GM19395 (cell line): ENCODE measurements at regions not wholly inside any gene's neighbourhood (a gene's known extent, or its start where the extent isn't known, plus 50 kb on each side); places are given as distances from the start of the nearest gene placed in this dataset.

ENCODE experiments used
- ATAC-seq: cut with Tn5 transposase; IDR thresholded peaks from one replicate; pipeline ENCODE4 v1.9.1; 2021; ENCODE audit warnings: mild to moderate bottlenecking, moderate library complexity; ENCODE audit not compliant: unreplicated experiment

GRCh38 chr11:115963156-115963555 lies 458.9 kb upstream of the CADM1 start:
- ATAC-seq = no peak

GRCh38 chr11:115961159-115962003 lies 457.2 kb upstream of the CADM1 start:
- ATAC-seq = no peak

- no peak for ATAC-seq
Observed at GRCh38 chr11:115959081-115959486, 454.9 kb upstream of the CADM1 start.

GRCh38 chr11:115958089-115959000 lies 454.1 kb upstream of the CADM1 start:
- ATAC-seq = no peak

GRCh38 chr11:115955803-115956202 lies 451.6 kb upstream of the CADM1 start:
- ATAC-seq = no peak

- ATAC-seq = no peak
Observed at GRCh38 chr11:115950660-115951059, 446.4 kb upstream of the CADM1 start.

- ATAC-seq = no peak
Observed at GRCh38 chr11:115944596-115944995, 440.4 kb upstream of the CADM1 start.

GRCh38 chr11:115942011-115942410 lies 437.8 kb upstream of the CADM1 start:
- ATAC-seq = no peak

- no peak for ATAC-seq
Observed at GRCh38 chr11:115941481-115941993, 437.3 kb upstream of the CADM1 start.

- ATAC-seq = no peak
Observed at GRCh38 chr11:115941044-115941443, 436.8 kb upstream of the CADM1 start.

GRCh38 chr11:115939731-115940421 lies 435.7 kb upstream of the CADM1 start:
- ATAC-seq = peak; percentile 75

GRCh38 chr11:115939104-115939730 lies 435.0 kb upstream of the CADM1 start:
- peak; percentile 23 for ATAC-seq

- no peak for ATAC-seq
Observed at GRCh38 chr11:115933564-115933963, 429.3 kb upstream of the CADM1 start.

- ATAC-seq = no peak
Observed at GRCh38 chr11:115931548-115932083, 427.4 kb upstream of the CADM1 start.

- ATAC-seq = peak; percentile 40
Observed at GRCh38 chr11:115930886-115931547, 426.8 kb upstream of the CADM1 start.

GRCh38 chr11:115930291-115930690 lies 426.1 kb upstream of the CADM1 start:
- ATAC-seq = no peak

GRCh38 chr11:115929618-115930129 lies 425.5 kb upstream of the CADM1 start:
- ATAC-seq = peak; percentile 44

GRCh38 chr11:115928811-115929210 lies 424.6 kb upstream of the CADM1 start:
- ATAC-seq = no peak

- peak; percentile 44 for ATAC-seq
Observed at GRCh38 chr11:115927823-115928329, 423.7 kb upstream of the CADM1 start.
